SU-DHL-6 (cell line): ENCODE measurements at regions not wholly inside any gene's neighbourhood (a gene's known extent, or its start where the extent isn't known, plus 50 kb on each side); places are given as distances from the start of the nearest gene placed in this dataset.

ENCODE experiments used
- CTCF ChIP-seq: fragments of 200-600 bp; sonication (generic); IDR thresholded peaks from one replicate; pipeline ENCODE4 v1.5.1; 2017; ENCODE audit warnings: antibody characterized with exemption, mild to moderate bottlenecking, low read length, moderate library complexity; ENCODE audit not compliant: insufficient read depth, poor library complexity, severe bottlenecking
- EZH2phosphoT487 ChIP-seq: fragments of 200-600 bp; sonication (generic), shearing (Covaris generic); conservative IDR thresholded peaks from 2 replicates; pipeline ENCODE4 v1.6.1; 2018; ENCODE audit warnings: mild to moderate bottlenecking, antibody characterized with exemption, low read length, moderate library complexity, mixed read lengths

GRCh38 chr7:12004581-12004980 is 172.6 kb upstream of the THSD7A start:
- TF ChIP-seq CTCF (no peak), EZH2phosphoT487 (no peak)
